IMR-90 (cell line): ENCODE measurements at regions not wholly inside any gene's neighbourhood (a gene's known extent, or its start where the extent isn't known, plus 50 kb on each side); places are given as distances from the start of the nearest gene placed in this dataset.
A peak's percentile ranks its signal among the peaks of the same experiment; 100 is the strongest.

Experiments used
- ATAC-seq: fragments of 200-7000 bp; cut with Tn5 transposase; 2 replicates; pipeline ENCODE4 v1.9.1; 2020; ENCODE audit warnings: low read depth, mild to moderate bottlenecking, moderate library complexity
- BruUV-seq: library from RNA; stranded (reverse); fragments of 400-500 nt; replicated peaks from 2 replicates; lab custom pipeline; 2021; lab: Mats Ljungman, UMichigan
- CTCF ChIA-PET: fragments of 300-600 bp; formaldehyde crosslinking; extraction: SDS; loops from one replicate; lab custom pipeline; 2021; ENCODE audit warnings: antibody characterized with exemption; lab: Yijun Ruan, JAX
- POLR2A ChIA-PET: fragments of 300-600 bp; sonication (Branson Sonifier 250); formaldehyde crosslinking; loops from one replicate; lab custom pipeline; 2022; ENCODE audit warnings: antibody characterized with exemption; ENCODE audit not compliant: unreplicated experiment; lab: Charles Lee
- DNase-seq: peaks from one replicate; pipeline ENCODE4 v3.0.0; 2013
- H2AFZ ChIP-seq: replicated peaks from 2 replicates; pipeline ENCODE3; 2013; ENCODE audit warnings: low read length, mild to moderate bottlenecking; ENCODE audit not compliant: poor library complexity
- H2AK5ac ChIP-seq: 2 replicates; pipeline ENCODE4 v1.6.1; 2013; ENCODE audit warnings: low read depth, low read length, inconsistent platforms
- H2AK9ac ChIP-seq: replicated peaks from 2 replicates; pipeline ENCODE3; 2013; ENCODE audit warnings: mild to moderate bottlenecking, low read depth, low read length, moderate library complexity; ENCODE audit not compliant: poor library complexity
- H2BK120ac ChIP-seq: 2 replicates; pipeline ENCODE4 v1.6.1; 2013; ENCODE audit warnings: low read depth, low read length, inconsistent platforms
- H2BK15ac ChIP-seq: 3 replicates; pipeline ENCODE4 v1.6.1; 2013; ENCODE audit warnings: low read depth, low read length, inconsistent platforms
- H2BK20ac ChIP-seq: 2 replicates; pipeline ENCODE4 v1.6.1; 2013; ENCODE audit warnings: low read depth, mild to moderate bottlenecking, inconsistent platforms, low read length, moderate library complexity
- H2BK5ac ChIP-seq: 2 replicates; pipeline ENCODE4 v1.6.1; 2013; ENCODE audit warnings: mild to moderate bottlenecking, low read depth, low read length, inconsistent platforms; ENCODE audit not compliant: poor library complexity, severe bottlenecking
- H3K14ac ChIP-seq: replicated peaks from 2 replicates; pipeline ENCODE4 v1.6.1; 2013; ENCODE audit warnings: low read depth, low read length, inconsistent platforms
- H3K18ac ChIP-seq: 2 replicates; pipeline ENCODE4 v1.6.1; 2013; ENCODE audit warnings: low read depth, low read length, control low read depth
- H3K23ac ChIP-seq: 2 replicates; pipeline ENCODE4 v1.6.1; 2013; ENCODE audit warnings: low read depth, low read length, inconsistent platforms
- H3K27ac ChIP-seq: 2 replicates; pipeline ENCODE4 v1.5.1; 2013; ENCODE audit warnings: mild to moderate bottlenecking, control low read depth, low read length; ENCODE audit not compliant: insufficient read depth
- H3K27me3 ChIP-seq: 2 replicates; pipeline ENCODE4 v1.6.1; 2013; ENCODE audit warnings: low read length; ENCODE audit not compliant: control insufficient read depth, insufficient read depth
- H3K36me3 ChIP-seq: 2 replicates; pipeline ENCODE4 v1.6.1; 2013; ENCODE audit warnings: low read length, mixed read lengths; ENCODE audit not compliant: control insufficient read depth, insufficient read depth
- H3K4ac ChIP-seq: 2 replicates; pipeline ENCODE4 v1.6.1; 2013; ENCODE audit warnings: low read depth, low read length, inconsistent platforms
- H3K4me1 ChIP-seq: 2 replicates; pipeline ENCODE4 v1.6.1; 2013; ENCODE audit warnings: low read length, mixed read lengths; ENCODE audit not compliant: control insufficient read depth, insufficient read depth
- H3K4me2 ChIP-seq: 2 replicates; pipeline ENCODE4 v1.6.1; 2013; ENCODE audit warnings: low read depth, mild to moderate bottlenecking, control low read depth, low read length, moderate library complexity
- H3K4me3 ChIP-seq: 2 replicates; pipeline ENCODE4 v1.5.1; 2013; ENCODE audit warnings: low read depth, mild to moderate bottlenecking, control low read depth, low read length, moderate library complexity; ENCODE audit not compliant: insufficient read depth
- H3K56ac ChIP-seq: 2 replicates; pipeline ENCODE4 v1.6.1; 2013; ENCODE audit warnings: low read length, inconsistent platforms; ENCODE audit not compliant: insufficient read depth; ENCODE audit errors: extremely low read depth
- H3K79me1 ChIP-seq, 2 experiments: 2 replicates each; pipeline ENCODE4 v1.6.1; 2013; ENCODE audit warnings: low read length in 2 of 2, inconsistent platforms in 1 of 2, low read depth in 1 of 2
- H3K9ac ChIP-seq: 2 replicates; pipeline ENCODE4 v1.6.1; 2013; ENCODE audit warnings: low read depth, low read length, control low read depth
- H3K9me1 ChIP-seq: 2 replicates; pipeline ENCODE4 v1.6.1; 2013; ENCODE audit warnings: low read length, inconsistent platforms; ENCODE audit not compliant: insufficient read depth
- H3K9me3 ChIP-seq: 2 replicates; pipeline ENCODE4 v1.6.1; 2013; ENCODE audit warnings: low read length; ENCODE audit not compliant: control insufficient read depth, insufficient read depth
- H4K20me1 ChIP-seq: 2 replicates; pipeline ENCODE4 v1.6.1; 2013; ENCODE audit warnings: low read length, inconsistent platforms; ENCODE audit not compliant: insufficient read depth
- H4K5ac ChIP-seq: 2 replicates; pipeline ENCODE4 v1.6.1; 2013; ENCODE audit warnings: mild to moderate bottlenecking, low read depth, low read length, control low read depth
- H4K8ac ChIP-seq, 2 experiments: 2 replicates each; pipeline ENCODE4 v1.6.1; 2013; ENCODE audit warnings: low read depth in 2 of 2, low read length in 2 of 2, control low read depth in 1 of 2, inconsistent platforms in 1 of 2
- H4K91ac ChIP-seq: 2 replicates; pipeline ENCODE4 v1.6.1; 2013; ENCODE audit warnings: low read depth, low read length, inconsistent platforms; ENCODE audit not compliant: insufficient read depth
- CEBPB ChIP-seq: IDR thresholded peaks from 2 replicates; pipeline ENCODE4 v1.6.1; 2012; ENCODE audit warnings: low read depth, low read length, improper control_type of control experiment
- ELK1 ChIP-seq: fragments of 150-350 bp; IDR thresholded peaks from 2 replicates; pipeline ENCODE4 v1.6.1; 2016; ENCODE audit warnings: low read depth, mild to moderate bottlenecking, low read length, moderate library complexity, borderline replicate concordance
- FOS ChIP-seq: fragments of 150-350 bp; IDR thresholded peaks from 2 replicates; pipeline ENCODE4 v1.6.1; 2016; ENCODE audit warnings: low read depth, low read length
- MAZ ChIP-seq: IDR thresholded peaks from 2 replicates; pipeline ENCODE4 v1.6.1; 2012; ENCODE audit warnings: low read depth, mild to moderate bottlenecking, low read length, improper control_type of control experiment, moderate library complexity, borderline replicate concordance
- MXI1 ChIP-seq: IDR thresholded peaks from 2 replicates; pipeline ENCODE4 v1.6.1; 2012; ENCODE audit warnings: low read depth, mild to moderate bottlenecking, low read length, moderate library complexity, borderline replicate concordance
- NFE2L2 ChIP-seq: fragments of 150-350 bp; IDR thresholded peaks from 2 replicates; pipeline ENCODE4 v1.6.1; 2016; ENCODE audit warnings: low read depth, mild to moderate bottlenecking, low read length
- POLR2A ChIP-seq: IDR thresholded peaks from 2 replicates; pipeline ENCODE4 v1.6.1; 2012; ENCODE audit warnings: mild to moderate bottlenecking, low read depth, low read length
- RCOR1 ChIP-seq: IDR thresholded peaks from 2 replicates; pipeline ENCODE4 v1.6.1; 2012; ENCODE audit warnings: mild to moderate bottlenecking, low read length, improper control_type of control experiment; ENCODE audit not compliant: insufficient replicate concordance
- SMC3 ChIP-seq: fragments of 150-350 bp; IDR thresholded peaks from 2 replicates; pipeline ENCODE4 v1.6.1; 2016; ENCODE audit warnings: low read depth, mild to moderate bottlenecking, antibody characterized with exemption, low read length, moderate library complexity
- WGBS, 2 experiments: methylation state at CpG; one replicate each; pipeline versions ENCODE4 v1.1.5 to v1.1.7; 2013; ENCODE audit warnings: missing lambda C conversion rate in 2 of 2; ENCODE audit not compliant: insufficient read length in 1 of 2; ENCODE audit errors: extremely low coverage in 2 of 2; 5-methylcytosine and 5-hydroxymethylcytosine counted together
- dilution Hi-C: fragments of 300-500 bp; cut with HindIII; formaldehyde crosslinking; loops from one replicate; pipeline ENCODE4 v1.14.3; 2018; ENCODE audit warnings: low sequenced_read_pairs; ENCODE audit not compliant: unreplicated experiment
- in situ Hi-C: fragments of 300-500 bp; cut with MboI; formaldehyde crosslinking; loops from 3 replicates; pipeline ENCODE4 v1.14.3; 2019; ENCODE audit warnings: low sequenced_read_pairs, inconsistent platforms, mixed read lengths
- intact Hi-C: fragments of 100-400 bp; cut with micrococcal nuclease; formaldehyde crosslinking; loops from 2 replicates; pipeline ENCODE4 v1.10.0; 2022

GRCh38 chr7:92987538-92987937, 130.2 kb downstream of the SAMD9 start:
- Histone ChIP-seq H3K79me1 (no peaks in the 10 kb centered on the region), H4K91ac (peak overlapping the region; percentile 72), H2BK20ac (peak overlapping the region; percentile 86; the same call in 1 of the 2 replicates), H3K9me3 (no peaks in the 10 kb centered on the region), H3K4me1 (peaks cover 7% of the 10 kb centered on the region), H3K9ac (0 out of 2 replicates have a peak overlapping the region, but pooled peaks have one; percentile 33), H3K4ac (peak overlapping the region; percentile 65; the same call in 1 of the 2 replicates), H3K4me3 (no peak overlapping the region), H3K27me3 (no peaks in the 10 kb centered on the region), H3K36me3 (no peaks in the 10 kb centered on the region), H2AFZ (no peak overlapping the region), H3K23ac (peak overlapping the region; percentile 55; the same call in 1 of the 2 replicates), H3K56ac (peak overlapping the region; percentile 42; the same call in 1 of the 2 replicates), H3K14ac (peak overlapping the region; percentile 79), H3K9me1 (no peaks in the 10 kb centered on the region), H2AK5ac (peak overlapping the region; percentile 50; the same call in 1 of the 2 replicates), H2AK9ac (no peak overlapping the region), H3K27ac (peak overlapping the region; percentile 68; the same call in 1 of the 2 replicates), H3K18ac (peak overlapping the region; percentile 81), H4K5ac (peak overlapping the region; percentile 25), H4K20me1 (no peaks in the 10 kb centered on the region), H2BK5ac (peak overlapping the region; percentile 92), H2BK15ac (no peak overlapping the region), H2BK120ac (peak overlapping the region; percentile 75), H3K4me2 (peak overlapping the region; percentile 41; the same call in 1 of the 2 replicates), H4K8ac (peak overlapping the region; percentile 35 to 48)
- POLR2A ChIA-PET: no interaction called here
- dilution Hi-C loops (no loop called here), intact Hi-C loops (loop anchor here (1.0 to 5.0 kb wide), 3 partner anchors 152 to 367 kb away; no protein-coding TSS in a partner anchor), in situ Hi-C loops (no loop called here)
- WGBS, 2 experiments: no CpG with 5 or more reads among the region's 3 CpGs
- DNase-seq (peak; percentile 11), ATAC-seq (peak; percentile 61)
- CTCF ChIA-PET: interaction anchor here (1.4 to 1.5 kb wide), 2 partner anchors 14 to 23 kb away, joined by 3 to 5 read pairs; no protein-coding TSS in a partner anchor
- TF ChIP-seq NFE2L2 (no peak), CEBPB (no peak), FOS (no peak), RCOR1 (no peak), MAZ (no peak), ELK1 (no peak), SMC3 (no peak), POLR2A (no peak), MXI1 (no peak)
- BruUV-seq: no TSS peak
